ENCODE measurements at regions not wholly inside any gene's neighbourhood (a gene's known extent, or its start where the extent isn't known, plus 50 kb on each side); places are given as distances from the start of the nearest gene placed in this dataset.

DNA sequence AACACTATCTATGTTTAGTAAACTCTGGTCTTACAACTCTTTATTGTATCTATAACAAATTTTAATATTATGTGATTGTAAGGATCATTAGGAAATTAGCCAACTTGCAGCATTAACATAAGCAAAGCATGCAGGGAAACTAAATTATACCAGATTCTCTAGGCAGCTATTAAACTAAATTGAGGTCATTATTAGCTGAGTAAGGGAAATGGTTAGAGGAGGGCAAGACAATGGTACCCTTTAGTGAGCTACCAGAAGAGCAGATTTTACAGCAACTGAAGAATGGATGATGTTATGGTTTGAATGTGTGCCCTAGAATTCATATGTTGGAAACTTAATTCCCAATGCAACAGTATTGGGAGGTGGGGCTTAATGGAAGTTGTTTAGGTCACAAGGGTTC, 79.1 kb downstream of the SMPDL3A start (continued):
- TF ChIP-seq, protein P1, sequence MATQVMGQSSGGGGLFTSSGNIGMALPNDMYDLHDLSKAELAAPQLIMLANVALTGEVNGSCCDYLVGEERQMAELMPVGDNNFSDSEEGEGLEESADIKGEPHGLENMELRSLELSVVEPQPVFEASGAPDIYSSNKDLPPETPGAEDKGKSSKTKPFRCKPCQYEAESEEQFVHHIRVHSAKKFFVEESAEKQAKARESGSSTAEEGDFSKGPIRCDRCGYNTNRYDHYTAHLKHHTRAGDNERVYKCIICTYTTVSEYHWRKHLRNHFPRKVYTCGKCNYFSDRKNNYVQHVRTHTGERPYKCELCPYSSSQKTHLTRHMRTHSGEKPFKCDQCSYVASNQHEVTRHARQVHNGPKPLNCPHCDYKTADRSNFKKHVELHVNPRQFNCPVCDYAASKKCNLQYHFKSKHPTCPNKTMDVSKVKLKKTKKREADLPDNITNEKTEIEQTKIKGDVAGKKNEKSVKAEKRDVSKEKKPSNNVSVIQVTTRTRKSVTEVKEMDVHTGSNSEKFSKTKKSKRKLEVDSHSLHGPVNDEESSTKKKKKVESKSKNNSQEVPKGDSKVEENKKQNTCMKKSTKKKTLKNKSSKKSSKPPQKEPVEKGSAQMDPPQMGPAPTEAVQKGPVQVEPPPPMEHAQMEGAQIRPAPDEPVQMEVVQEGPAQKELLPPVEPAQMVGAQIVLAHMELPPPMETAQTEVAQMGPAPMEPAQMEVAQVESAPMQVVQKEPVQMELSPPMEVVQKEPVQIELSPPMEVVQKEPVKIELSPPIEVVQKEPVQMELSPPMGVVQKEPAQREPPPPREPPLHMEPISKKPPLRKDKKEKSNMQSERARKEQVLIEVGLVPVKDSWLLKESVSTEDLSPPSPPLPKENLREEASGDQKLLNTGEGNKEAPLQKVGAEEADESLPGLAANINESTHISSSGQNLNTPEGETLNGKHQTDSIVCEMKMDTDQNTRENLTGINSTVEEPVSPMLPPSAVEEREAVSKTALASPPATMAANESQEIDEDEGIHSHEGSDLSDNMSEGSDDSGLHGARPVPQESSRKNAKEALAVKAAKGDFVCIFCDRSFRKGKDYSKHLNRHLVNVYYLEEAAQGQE (IDR thresholded peaks at IDR 0.05; ENCODE audit: unreplicated experiment): no peak
- TF ChIP-seq NANOG (IDR thresholded peaks at IDR 0.05; ENCODE audit: borderline replicate concordance) (no peak), EZH2phosphoT487 (IDR thresholded peaks at IDR 0.05; ENCODE audit: unreplicated experiment) (no peak)

- Histone ChIP-seq H3K27me3 (ENCODE audit: insufficient read depth) (no peaks in the 10 kb centered on the region), H3F3A (replicated peaks; ENCODE audit: low read depth) (no peaks in the 10 kb centered on the region), H3K79me2 (replicated peaks; ENCODE audit: insufficient read depth) (no peaks in the 10 kb centered on the region), H3K4me2 (no peak overlapping the region), H3K36me3 (ENCODE audit: insufficient read depth) (no peaks in the 10 kb centered on the region), H4K20me1 (replicated peaks; ENCODE audit: insufficient read depth) (no peaks in the 10 kb centered on the region), H3K9me2 (ENCODE audit: insufficient read depth) (no peaks in the 10 kb centered on the region), H3K4me1 (ENCODE audit: insufficient read depth) (no peaks in the 10 kb centered on the region), H3K4me3 (no peak overlapping the region), H2AFZ (no peak overlapping the region), H3K27ac (ENCODE audit: low read depth) (no peak overlapping the region)
- Mint-ChIP-seq H3K36me3 (ENCODE audit: low read depth) (no peaks in the 10 kb centered on the region), H3K27ac (no peak overlapping the region), H3K9me3 (no peaks in the 10 kb centered on the region), H3K4me1 (peaks cover 6% of the 10 kb centered on the region; the same call in 2 of the 3 replicates), H3K27me3 (ENCODE audit: insufficient read depth, low read depth, poor library complexity) (peaks cover 2% of the 10 kb centered on the region), H3K4me3 (no peak overlapping the region)
- DNase-seq (ENCODE audit: low spot score): peak; percentile 71
- TF ChIP-seq CTCF (conservative IDR thresholded peaks at IDR 0.05; ENCODE audit: low read depth in 2 of 2) (peak; percentile 80 to 92), ETS1 (IDR thresholded peaks at IDR 0.05) (no peak)
- ATAC-seq: peak; percentile 88
Measured at GRCh38 chr6:122869437-122870024, 80.5 kb downstream of the SMPDL3A start.

DNA sequence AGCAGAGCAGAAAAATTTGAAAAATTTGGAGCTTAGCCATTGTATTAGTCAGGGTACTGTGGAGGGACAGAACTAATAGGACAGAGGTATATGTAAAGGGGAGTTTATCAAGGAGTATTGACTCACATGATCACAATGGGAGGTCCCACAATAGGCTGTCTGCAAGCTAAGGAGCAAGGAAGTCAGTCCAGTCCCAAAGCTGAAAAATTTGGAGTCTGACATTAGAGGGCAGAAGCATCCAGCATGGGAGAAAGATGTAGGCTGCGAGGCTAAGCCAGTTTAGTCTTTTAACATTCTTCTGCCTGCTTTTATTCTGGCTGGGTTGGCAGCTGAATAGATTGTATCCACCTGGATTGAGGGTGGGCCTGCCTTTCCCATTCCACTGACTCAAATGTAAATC, 82.0 kb downstream of the SMPDL3A start:
- peaks cover 5% of the 10 kb centered on the region for H3K4me1 ChIP-seq (ENCODE audit: insufficient read depth)
- H3K4me3 ChIP-seq: no peak overlapping the region
- H3K9me3 Mint-ChIP-seq: no peaks in the 10 kb centered on the region
- H4K20me1 ChIP-seq (replicated peaks; ENCODE audit: insufficient read depth): no peaks in the 10 kb centered on the region
- H3K9me2 ChIP-seq (ENCODE audit: insufficient read depth): no peaks in the 10 kb centered on the region
- no peaks in the 10 kb centered on the region for H3K36me3 Mint-ChIP-seq (ENCODE audit: low read depth)
- H3K27ac ChIP-seq (ENCODE audit: low read depth): no peak overlapping the region
- H3K79me2 ChIP-seq (replicated peaks; ENCODE audit: insufficient read depth): no peaks in the 10 kb centered on the region
- no peak overlapping the region for H3K27ac Mint-ChIP-seq
- no peak overlapping the region for H3K4me2 ChIP-seq
- no peak overlapping the region for H3K4me3 Mint-ChIP-seq
- no peak for DNase-seq (ENCODE audit: low spot score)
- ATAC-seq: no peak
- H3K27me3 ChIP-seq (ENCODE audit: insufficient read depth): no peaks in the 10 kb centered on the region
- H3K36me3 ChIP-seq (ENCODE audit: insufficient read depth): no peaks in the 10 kb centered on the region
- TF ChIP-seq EZH2 (IDR thresholded peaks at IDR 0.05; ENCODE audit: low read depth, unreplicated experiment) (no peak), CTCF (conservative IDR thresholded peaks at IDR 0.05; ENCODE audit: low read depth in 2 of 2) (peak in 1 of 2 experiments; percentile 38; a peak in 2 of 4 replicates)
- peaks cover 11% of the 10 kb centered on the region; the same call in 2 of the 3 replicates for H3K4me1 Mint-ChIP-seq
- H2AFZ ChIP-seq: peak overlapping the region; percentile 16; the same call in 1 of the 2 replicates
- no peaks in the 10 kb centered on the region for H3F3A ChIP-seq (replicated peaks; ENCODE audit: low read depth)
- H3K27me3 Mint-ChIP-seq (ENCODE audit: insufficient read depth, low read depth, poor library complexity): peaks cover 2% of the 10 kb centered on the region
